GM12872 (cell line): ENCODE measurements at regions not wholly inside any gene's neighbourhood (a gene's known extent, or its start where the extent isn't known, plus 50 kb on each side); places are given as distances from the start of the nearest gene placed in this dataset.

Experiments used
- TF ChIP-seq, protein P1 (sequence below): IDR thresholded peaks from 3 replicates; pipeline ENCODE4 v1.5.1; 2011; ENCODE audit warnings: low read depth, mild to moderate bottlenecking, low read length, moderate library complexity; ENCODE audit not compliant: insufficient read depth

DNA sequence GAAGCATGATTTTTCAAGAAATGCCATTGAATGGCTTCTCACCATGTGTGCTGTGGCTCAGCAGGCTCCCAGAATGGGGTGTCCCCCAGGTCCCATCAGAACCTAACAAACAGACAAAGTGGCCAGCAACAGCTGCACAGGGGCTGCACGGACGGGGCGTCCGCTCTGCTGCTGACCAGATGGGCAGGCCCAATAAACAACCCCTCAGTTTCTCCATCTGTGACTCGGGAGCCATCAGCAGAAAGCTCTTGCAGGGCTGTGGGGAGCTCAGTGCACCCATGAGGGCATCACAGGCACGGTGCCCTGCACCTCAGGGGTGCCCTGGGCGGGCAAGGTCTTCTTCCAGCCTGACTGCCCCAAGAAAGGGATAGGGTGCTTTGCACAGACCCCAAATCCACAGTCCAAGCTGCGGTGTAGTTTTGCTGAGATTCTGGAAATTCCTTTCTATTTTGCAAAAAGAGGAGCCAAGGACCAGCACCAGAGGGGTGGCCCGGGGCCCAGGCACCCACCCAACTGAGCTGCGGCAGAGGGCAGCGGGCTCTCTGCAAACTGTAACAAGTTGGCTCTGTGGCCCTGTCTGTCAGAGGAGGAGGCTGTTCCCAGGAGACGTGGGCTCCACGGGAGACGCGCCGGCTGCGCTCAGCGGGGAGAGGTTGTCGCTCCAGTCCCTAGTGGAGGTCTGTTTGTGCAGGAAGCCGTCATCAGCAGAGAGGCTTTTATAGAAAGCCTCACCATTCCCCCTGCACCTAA, 138.7 kb upstream of the PPP1R26 start:
- TF ChIP-seq, protein P1, sequence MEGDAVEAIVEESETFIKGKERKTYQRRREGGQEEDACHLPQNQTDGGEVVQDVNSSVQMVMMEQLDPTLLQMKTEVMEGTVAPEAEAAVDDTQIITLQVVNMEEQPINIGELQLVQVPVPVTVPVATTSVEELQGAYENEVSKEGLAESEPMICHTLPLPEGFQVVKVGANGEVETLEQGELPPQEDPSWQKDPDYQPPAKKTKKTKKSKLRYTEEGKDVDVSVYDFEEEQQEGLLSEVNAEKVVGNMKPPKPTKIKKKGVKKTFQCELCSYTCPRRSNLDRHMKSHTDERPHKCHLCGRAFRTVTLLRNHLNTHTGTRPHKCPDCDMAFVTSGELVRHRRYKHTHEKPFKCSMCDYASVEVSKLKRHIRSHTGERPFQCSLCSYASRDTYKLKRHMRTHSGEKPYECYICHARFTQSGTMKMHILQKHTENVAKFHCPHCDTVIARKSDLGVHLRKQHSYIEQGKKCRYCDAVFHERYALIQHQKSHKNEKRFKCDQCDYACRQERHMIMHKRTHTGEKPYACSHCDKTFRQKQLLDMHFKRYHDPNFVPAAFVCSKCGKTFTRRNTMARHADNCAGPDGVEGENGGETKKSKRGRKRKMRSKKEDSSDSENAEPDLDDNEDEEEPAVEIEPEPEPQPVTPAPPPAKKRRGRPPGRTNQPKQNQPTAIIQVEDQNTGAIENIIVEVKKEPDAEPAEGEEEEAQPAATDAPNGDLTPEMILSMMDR, result no peak

DNA sequence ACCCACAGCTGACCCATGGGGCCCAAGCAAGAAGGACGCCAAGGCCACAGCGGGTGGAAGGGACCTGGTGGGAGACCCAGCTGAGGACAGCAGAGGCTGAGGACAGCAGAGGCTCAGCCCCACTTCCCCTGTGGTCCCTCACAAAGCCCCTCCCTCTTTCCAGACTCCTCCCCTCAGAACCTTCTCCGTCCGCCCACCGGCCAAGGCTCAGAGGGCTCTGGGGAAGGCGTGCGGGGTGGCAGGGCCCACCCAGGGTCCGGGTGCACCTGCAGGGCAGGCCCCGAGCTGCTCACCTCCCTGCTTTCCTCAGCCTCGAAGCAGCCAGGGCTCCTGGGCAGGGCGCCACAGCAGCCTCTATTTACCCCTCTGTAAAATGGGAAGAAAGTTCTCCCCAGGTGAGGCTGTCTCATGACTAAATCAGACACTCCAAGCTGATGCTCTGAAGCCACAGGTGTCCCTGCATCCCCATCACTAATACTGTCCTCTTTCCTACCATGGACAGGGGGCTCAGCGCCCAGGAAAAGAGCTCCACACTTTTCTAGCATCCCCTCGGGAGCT, 137.9 kb upstream of the PPP1R26 start:
- TF ChIP-seq, protein P1, result no peak

DNA sequence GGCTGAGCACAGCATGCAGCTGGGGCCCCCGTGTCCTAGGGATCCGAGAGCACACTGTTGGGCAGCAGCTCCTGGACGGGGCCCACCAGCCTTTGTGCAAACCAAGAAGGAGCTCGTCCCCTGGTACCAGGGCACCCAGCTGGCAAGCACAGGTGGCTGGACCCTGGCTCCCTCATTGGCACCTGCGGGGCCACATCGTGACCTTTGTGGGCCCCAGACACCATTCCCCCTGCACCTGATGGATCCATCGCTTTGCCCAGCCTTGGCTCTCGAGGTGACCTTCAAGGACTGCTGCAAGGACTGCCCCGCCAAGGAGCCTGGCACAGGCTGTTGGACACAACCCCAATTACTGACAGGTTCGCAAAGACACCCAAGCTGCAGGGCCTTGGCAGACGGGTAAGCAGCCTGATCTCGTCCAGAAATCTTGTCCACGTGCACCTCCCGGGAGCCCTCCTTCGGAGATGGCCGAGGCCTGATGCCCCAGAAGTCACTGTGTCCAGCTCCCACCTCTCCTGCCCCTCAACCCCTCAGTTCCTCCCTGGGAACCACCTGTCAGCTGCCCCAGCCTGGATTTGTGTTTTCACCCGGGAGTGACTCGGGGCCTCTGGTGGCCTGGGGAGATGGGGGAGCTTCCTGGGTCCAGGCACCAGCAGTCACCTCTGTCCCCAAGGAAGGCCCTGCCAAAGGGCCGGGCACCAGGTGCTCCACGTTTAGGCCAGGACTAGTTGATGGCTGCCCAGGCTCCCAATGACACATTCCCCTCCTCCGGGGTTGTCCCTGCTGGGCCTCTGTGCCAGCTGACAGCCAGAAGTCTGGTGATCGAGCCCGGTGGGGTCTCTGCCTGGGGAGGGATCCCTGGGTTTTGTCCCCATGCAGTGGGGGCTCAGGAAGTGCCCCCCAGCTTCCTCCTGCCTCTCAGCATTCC, 137.1 kb upstream of the PPP1R26 start:
- TF ChIP-seq, protein P1, result no peak

DNA sequence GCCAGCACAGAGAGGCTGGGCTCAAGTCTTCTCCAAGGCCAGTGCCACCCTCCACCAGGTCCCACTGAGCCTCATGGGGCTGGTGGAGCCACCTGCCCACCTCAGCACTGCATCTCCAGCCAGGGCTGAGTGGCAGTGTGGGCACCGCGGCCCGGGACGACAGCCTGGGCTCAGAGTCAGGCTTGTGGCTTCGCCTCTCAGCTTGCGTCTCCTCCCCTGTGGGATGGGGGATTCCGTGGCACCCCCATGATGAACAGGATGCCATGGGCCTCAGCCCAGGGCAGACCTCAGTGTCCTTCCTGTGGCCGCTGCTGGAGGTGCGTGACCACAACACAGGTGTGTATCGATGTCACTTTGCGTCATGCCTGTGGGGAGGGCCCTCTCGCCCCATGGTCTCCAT, 136.4 kb upstream of the PPP1R26 start:
- TF ChIP-seq, protein P1, result no peak

DNA sequence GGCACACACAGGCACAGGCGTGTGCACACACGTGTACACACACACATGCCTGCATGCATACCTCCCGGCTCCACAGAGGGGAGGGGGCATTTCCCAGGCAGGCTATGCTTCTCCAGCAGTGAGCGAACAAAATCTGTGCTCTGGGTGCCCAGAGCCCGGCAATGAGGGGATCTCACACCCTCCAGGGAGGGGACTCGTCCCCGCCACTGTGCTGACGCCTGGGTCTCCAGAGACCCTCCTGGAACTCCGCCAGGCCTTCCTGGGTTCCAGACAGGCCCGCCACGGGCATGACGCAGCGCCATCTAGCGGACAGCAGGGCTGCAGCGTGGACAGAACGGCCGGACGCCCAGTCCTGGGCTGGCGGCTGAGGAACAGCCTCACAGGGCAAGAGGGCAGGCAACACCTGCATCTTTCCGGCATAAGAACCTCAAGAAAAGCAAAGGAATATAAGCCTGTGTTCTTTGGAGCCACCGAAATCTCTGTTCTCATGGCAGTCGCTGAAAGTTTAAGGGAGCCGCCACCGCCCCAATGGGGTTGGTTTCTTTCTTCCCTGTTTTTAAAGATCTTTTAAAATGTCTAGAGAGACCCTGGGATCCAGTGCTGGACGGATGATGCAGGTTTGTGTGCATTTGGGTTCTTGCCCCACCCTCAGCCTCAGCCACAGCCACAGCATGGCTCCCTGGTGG, 135.6 kb upstream of the PPP1R26 start:
- TF ChIP-seq, protein P1, result peak; percentile 88

DNA sequence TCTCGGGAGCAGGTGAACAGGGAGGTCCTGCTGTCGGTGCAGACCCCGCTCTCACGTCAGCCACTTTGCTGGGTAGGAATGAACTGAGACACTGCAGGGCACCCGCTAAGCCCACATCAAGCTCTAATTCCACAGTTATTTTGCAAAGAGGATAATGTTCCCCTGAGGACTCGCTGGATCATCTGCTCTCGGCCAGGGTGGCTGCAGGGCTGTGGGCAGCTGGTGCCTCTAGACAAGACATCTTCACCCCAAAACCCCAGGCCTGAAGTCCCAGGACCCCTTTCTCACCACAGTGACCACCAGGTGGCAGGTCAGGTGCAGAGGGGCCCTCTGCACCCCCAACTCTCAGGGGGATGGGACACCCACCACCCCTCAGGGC, 135.1 kb upstream of the PPP1R26 start:
- TF ChIP-seq, protein P1, result no peak
